GM23338 (cell line): ENCODE measurements at regions not wholly inside any gene's neighbourhood (a gene's known extent, or its start where the extent isn't known, plus 50 kb on each side); places are given as distances from the start of the nearest gene placed in this dataset.

Source experiments
- CREB1 ChIP-seq: fragments of 250-450 bp; sonication (Bioruptor Pico); IDR thresholded peaks from 2 replicates; pipeline ENCODE4 v1.5.0; 2020; ENCODE audit warnings: low read depth, mild to moderate bottlenecking, moderate library complexity
- CTCF ChIP-seq, 2 experiments: fragments of 200-600 bp in 1 of 2; sonication (generic) in 1 of 2; conservative IDR thresholded peaks; 2 replicates each; pipeline versions ENCODE4 v1.5.1 to v1.6.1; 2016 to 2017; ENCODE audit warnings: antibody characterized with exemption in 2 of 2, low read depth in 2 of 2, mild to moderate bottlenecking in 2 of 2, moderate library complexity in 1 of 2
- ETS1 ChIP-seq: IDR thresholded peaks from 2 replicates; pipeline ENCODE4 v1.6.1; 2016; ENCODE audit warnings: antibody characterized with exemption
- EZH2 ChIP-seq: fragments of 200-600 bp; sonication (generic); IDR thresholded peaks from one replicate; pipeline ENCODE4 v1.8.0; 2017; ENCODE audit warnings: antibody characterized with exemption, mild to moderate bottlenecking, low read depth; ENCODE audit not compliant: unreplicated experiment
- EZH2phosphoT487 ChIP-seq: fragments of 200-600 bp; sonication (generic); IDR thresholded peaks from one replicate; pipeline ENCODE4 v1.8.1; 2018; ENCODE audit warnings: antibody characterized with exemption; ENCODE audit not compliant: unreplicated experiment
- JUNB ChIP-seq: IDR thresholded peaks from one replicate; pipeline ENCODE4 v1.6.1; 2016; ENCODE audit warnings: antibody characterized with exemption; ENCODE audit not compliant: unreplicated experiment
- NANOG ChIP-seq: IDR thresholded peaks from 2 replicates; pipeline ENCODE4 v1.6.1; 2016; ENCODE audit warnings: antibody characterized with exemption, borderline replicate concordance
- POLR2AphosphoS5 ChIP-seq: IDR thresholded peaks from 2 replicates; pipeline ENCODE4 v1.6.1; 2016; ENCODE audit warnings: antibody characterized with exemption, low read depth
- STAT1 ChIP-seq: IDR thresholded peaks from one replicate; pipeline ENCODE4 v1.6.1; 2016; ENCODE audit warnings: antibody characterized with exemption; ENCODE audit not compliant: unreplicated experiment
- ZNF114 ChIP-seq: fragments of 250-450 bp; sonication (Bioruptor Pico); IDR thresholded peaks from 2 replicates; pipeline ENCODE4 v1.5.0; 2020; ENCODE audit warnings: mild to moderate bottlenecking, moderate library complexity
- ZNF331 ChIP-seq: fragments of 250-450 bp; sonication (Bioruptor Pico); IDR thresholded peaks from 2 replicates; pipeline ENCODE4 v1.5.0; 2020; ENCODE audit warnings: low read depth, mild to moderate bottlenecking, moderate library complexity
- TF ChIP-seq, protein P1 (sequence below): IDR thresholded peaks from one replicate; pipeline ENCODE4 v1.6.1; 2018; ENCODE audit warnings: antibody characterized with exemption; ENCODE audit not compliant: unreplicated experiment
- TF ChIP-seq, protein P2 (sequence below): fragments of 250-450 bp; sonication (Bioruptor Pico); IDR thresholded peaks from 2 replicates; pipeline ENCODE4 v1.5.0; 2020; ENCODE audit warnings: mild to moderate bottlenecking, moderate library complexity

DNA sequence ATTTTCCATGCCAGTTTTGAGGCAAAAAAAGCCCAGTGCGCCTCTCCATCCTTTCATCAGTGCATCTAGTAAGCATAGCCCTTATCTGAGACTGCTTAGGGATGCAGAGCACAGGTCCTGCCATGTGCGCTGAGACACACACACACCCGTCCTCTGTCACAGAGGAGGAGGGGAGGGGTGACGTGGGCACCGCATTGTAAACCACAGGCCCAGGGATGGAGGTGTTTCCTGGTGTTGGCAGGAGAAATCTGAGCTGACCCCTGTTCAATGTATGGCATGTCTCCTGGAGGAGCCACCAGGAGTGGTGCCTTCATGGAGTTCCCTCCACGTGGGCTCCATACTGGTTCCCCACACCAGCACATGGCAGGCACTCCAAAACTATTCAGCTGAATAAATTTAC lies 65.8 kb upstream of the HELT start:
- no peak for TF ChIP-seq ETS1
- no peak for TF ChIP-seq CTCF (conservative IDR thresholded peaks at IDR 0.05; ENCODE audit: low read depth in 2 of 2)
- TF ChIP-seq, protein P1, sequence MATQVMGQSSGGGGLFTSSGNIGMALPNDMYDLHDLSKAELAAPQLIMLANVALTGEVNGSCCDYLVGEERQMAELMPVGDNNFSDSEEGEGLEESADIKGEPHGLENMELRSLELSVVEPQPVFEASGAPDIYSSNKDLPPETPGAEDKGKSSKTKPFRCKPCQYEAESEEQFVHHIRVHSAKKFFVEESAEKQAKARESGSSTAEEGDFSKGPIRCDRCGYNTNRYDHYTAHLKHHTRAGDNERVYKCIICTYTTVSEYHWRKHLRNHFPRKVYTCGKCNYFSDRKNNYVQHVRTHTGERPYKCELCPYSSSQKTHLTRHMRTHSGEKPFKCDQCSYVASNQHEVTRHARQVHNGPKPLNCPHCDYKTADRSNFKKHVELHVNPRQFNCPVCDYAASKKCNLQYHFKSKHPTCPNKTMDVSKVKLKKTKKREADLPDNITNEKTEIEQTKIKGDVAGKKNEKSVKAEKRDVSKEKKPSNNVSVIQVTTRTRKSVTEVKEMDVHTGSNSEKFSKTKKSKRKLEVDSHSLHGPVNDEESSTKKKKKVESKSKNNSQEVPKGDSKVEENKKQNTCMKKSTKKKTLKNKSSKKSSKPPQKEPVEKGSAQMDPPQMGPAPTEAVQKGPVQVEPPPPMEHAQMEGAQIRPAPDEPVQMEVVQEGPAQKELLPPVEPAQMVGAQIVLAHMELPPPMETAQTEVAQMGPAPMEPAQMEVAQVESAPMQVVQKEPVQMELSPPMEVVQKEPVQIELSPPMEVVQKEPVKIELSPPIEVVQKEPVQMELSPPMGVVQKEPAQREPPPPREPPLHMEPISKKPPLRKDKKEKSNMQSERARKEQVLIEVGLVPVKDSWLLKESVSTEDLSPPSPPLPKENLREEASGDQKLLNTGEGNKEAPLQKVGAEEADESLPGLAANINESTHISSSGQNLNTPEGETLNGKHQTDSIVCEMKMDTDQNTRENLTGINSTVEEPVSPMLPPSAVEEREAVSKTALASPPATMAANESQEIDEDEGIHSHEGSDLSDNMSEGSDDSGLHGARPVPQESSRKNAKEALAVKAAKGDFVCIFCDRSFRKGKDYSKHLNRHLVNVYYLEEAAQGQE: no peak
- TF ChIP-seq NANOG: no peak
- TF ChIP-seq CREB1 (CRISPR knock-in tag): no peak
- no peak for TF ChIP-seq EZH2phosphoT487
- TF ChIP-seq POLR2AphosphoS5: no peak
- TF ChIP-seq EZH2: no peak
- TF ChIP-seq, protein P2, sequence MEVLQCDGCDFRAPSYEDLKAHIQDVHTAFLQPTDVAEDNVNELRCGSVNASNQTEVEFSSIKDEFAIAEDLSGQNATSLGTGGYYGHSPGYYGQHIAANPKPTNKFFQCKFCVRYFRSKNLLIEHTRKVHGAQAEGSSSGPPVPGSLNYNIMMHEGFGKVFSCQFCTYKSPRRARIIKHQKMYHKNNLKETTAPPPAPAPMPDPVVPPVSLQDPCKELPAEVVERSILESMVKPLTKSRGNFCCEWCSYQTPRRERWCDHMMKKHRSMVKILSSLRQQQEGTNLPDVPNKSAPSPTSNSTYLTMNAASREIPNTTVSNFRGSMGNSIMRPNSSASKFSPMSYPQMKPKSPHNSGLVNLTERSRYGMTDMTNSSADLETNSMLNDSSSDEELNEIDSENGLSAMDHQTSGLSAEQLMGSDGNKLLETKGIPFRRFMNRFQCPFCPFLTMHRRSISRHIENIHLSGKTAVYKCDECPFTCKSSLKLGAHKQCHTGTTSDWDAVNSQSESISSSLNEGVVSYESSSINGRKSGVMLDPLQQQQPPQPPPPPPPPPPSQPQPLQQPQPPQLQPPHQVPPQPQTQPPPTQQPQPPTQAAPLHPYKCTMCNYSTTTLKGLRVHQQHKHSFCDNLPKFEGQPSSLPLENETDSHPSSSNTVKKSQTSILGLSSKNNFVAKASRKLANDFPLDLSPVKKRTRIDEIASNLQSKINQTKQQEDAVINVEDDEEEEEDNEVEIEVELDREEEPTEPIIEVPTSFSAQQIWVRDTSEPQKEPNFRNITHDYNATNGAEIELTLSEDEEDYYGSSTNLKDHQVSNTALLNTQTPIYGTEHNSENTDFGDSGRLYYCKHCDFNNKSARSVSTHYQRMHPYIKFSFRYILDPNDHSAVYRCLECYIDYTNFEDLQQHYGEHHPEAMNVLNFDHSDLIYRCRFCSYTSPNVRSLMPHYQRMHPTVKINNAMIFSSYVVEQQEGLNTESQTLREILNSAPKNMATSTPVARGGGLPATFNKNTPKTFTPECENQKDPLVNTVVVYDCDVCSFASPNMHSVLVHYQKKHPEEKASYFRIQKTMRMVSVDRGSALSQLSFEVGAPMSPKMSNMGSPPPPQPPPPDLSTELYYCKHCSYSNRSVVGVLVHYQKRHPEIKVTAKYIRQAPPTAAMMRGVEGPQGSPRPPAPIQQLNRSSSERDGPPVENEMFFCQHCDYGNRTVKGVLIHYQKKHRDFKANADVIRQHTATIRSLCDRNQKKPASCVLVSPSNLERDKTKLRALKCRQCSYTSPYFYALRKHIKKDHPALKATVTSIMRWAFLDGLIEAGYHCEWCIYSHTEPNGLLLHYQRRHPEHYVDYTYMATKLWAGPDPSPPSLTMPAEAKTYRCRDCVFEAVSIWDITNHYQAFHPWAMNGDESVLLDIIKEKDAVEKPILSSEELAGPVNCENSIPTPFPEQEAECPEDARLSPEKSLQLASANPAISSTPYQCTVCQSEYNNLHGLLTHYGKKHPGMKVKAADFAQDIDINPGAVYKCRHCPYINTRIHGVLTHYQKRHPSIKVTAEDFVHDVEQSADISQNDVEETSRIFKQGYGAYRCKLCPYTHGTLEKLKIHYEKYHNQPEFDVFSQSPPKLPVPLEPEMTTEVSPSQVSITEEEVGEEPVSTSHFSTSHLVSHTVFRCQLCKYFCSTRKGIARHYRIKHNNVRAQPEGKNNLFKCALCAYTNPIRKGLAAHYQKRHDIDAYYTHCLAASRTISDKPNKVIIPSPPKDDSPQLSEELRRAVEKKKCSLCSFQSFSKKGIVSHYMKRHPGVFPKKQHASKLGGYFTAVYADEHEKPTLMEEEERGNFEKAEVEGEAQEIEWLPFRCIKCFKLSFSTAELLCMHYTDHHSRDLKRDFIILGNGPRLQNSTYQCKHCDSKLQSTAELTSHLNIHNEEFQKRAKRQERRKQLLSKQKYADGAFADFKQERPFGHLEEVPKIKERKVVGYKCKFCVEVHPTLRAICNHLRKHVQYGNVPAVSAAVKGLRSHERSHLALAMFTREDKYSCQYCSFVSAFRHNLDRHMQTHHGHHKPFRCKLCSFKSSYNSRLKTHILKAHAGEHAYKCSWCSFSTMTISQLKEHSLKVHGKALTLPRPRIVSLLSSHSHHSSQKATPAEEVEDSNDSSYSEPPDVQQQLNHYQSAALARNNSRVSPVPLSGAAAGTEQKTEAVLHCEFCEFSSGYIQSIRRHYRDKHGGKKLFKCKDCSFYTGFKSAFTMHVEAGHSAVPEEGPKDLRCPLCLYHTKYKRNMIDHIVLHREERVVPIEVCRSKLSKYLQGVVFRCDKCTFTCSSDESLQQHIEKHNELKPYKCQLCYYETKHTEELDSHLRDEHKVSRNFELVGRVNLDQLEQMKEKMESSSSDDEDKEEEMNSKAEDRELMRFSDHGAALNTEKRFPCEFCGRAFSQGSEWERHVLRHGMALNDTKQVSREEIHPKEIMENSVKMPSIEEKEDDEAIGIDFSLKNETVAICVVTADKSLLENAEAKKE: no peak
- TF ChIP-seq JUNB: no peak
- TF ChIP-seq ZNF114 (CRISPR knock-in tag): no peak
- no peak for TF ChIP-seq ZNF331 (CRISPR knock-in tag)
- no peak for TF ChIP-seq STAT1
